BLaER1 treated with 17β-estradiol and CSF1 and Interleukin-3, amounts not matched to agents 10 nM and 100 nM (cell line): ENCODE measurements at regions not wholly inside any gene's neighbourhood (a gene's known extent, or its start where the extent isn't known, plus 50 kb on each side); places are given as distances from the start of the nearest gene placed in this dataset.

ENCODE experiments used
- H3K27ac ChIP-seq, 11 experiments: shearing (Covaris generic); formaldehyde crosslinking; 2 replicates each; pipeline ENCODE4 v1.8.1; 2022
- H3K27me3 ChIP-seq, 11 experiments: shearing (Covaris generic); formaldehyde crosslinking; 2 replicates each; pipeline ENCODE4 v1.8.1; 2022
- H3K36me3 ChIP-seq, 11 experiments: shearing (Covaris generic); formaldehyde crosslinking; 2 replicates each; pipeline ENCODE4 v1.8.1; 2022
- H3K4me1 ChIP-seq, 10 experiments: shearing (Covaris generic); formaldehyde crosslinking; 2 replicates each; pipeline ENCODE4 v1.8.1; 2022
- H3K4me2 ChIP-seq, 11 experiments: shearing (Covaris generic); formaldehyde crosslinking; 2 replicates each; pipeline ENCODE4 v1.8.1; 2022
- H3K4me3 ChIP-seq, 10 experiments: shearing (Covaris generic); formaldehyde crosslinking; 2 replicates each; pipeline ENCODE4 v1.8.1; 2022
- H3K9ac ChIP-seq, 11 experiments: shearing (Covaris generic); formaldehyde crosslinking; 2 replicates each; pipeline ENCODE4 v1.8.1; 2022
- H3K9me3 ChIP-seq, 11 experiments: shearing (Covaris generic); formaldehyde crosslinking; replicated peaks in 1 of 11; 2 replicates each; pipeline ENCODE4 v1.8.1; 2022
- H4K20me1 ChIP-seq, 11 experiments: shearing (Covaris generic); formaldehyde crosslinking; 2 replicates each; pipeline ENCODE4 v1.8.1; 2022
- Cebpa-rat ChIP-seq, 11 experiments: shearing (Covaris generic); IDR thresholded peaks; 2 replicates each; pipeline ENCODE4 v1.8.1; 2022

GRCh38 chr15:35717721-35718120, 171.8 kb upstream of the DPH6 start:
- peaks cover 0 to 4% (median 0%) of the 10 kb centered on the region in 11 experiments; a peak in 1 of 22 replicates for H4K20me1 ChIP-seq
- no peaks in the 10 kb centered on the region for H3K4me1 ChIP-seq
- no peak overlapping the region for H3K4me3 ChIP-seq
- H3K27ac ChIP-seq: no peak overlapping the region
- no peaks in the 10 kb centered on the region for H3K27me3 ChIP-seq
- no peaks in the 10 kb centered on the region for H3K9me3 ChIP-seq
- H3K9ac ChIP-seq: no peak overlapping the region
- no peaks in the 10 kb centered on the region for H3K36me3 ChIP-seq
- no peak for TF ChIP-seq Cebpa-rat (IDR thresholded peaks at IDR 0.05)
- H3K4me2 ChIP-seq: no peak overlapping the region

- Histone ChIP-seq H3K4me2 (no peak overlapping the region), H3K4me1 (no peaks in the 10 kb centered on the region), H3K27ac (no peak overlapping the region), H3K36me3 (no peaks in the 10 kb centered on the region), H3K9ac (no peak overlapping the region), H3K9me3 (no peaks in the 10 kb centered on the region), H3K27me3 (no peaks in the 10 kb centered on the region), H3K4me3 (no peak overlapping the region), H4K20me1 (peaks cover 0 to 4% (median 0%) of the 10 kb centered on the region in 11 experiments; a peak in 1 of 22 replicates)
- TF ChIP-seq Cebpa-rat (IDR thresholded peaks at IDR 0.05): no peak
Measured at GRCh38 chr15:35720019-35720418, 174.1 kb upstream of the DPH6 start.

DNA sequence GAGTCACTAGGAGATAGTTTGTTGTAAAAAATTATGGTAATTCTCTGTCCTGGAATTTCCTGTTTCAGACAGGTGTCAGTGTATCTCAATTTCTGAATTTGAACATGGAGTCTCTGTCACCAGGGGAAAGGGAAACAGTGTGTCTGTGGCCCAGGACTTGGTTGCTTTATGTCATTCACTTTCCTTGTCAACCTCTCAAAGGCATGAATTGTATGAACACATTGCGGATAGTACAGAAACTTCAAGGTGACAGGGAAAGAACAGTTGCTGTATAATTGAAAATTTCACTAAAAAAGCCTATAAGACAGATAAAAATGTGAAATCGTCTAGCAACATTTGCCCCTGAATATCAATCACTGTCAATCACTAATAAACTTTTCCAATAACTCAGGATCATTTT, 175.0 kb upstream of the DPH6 start:
- no peak for TF ChIP-seq Cebpa-rat (IDR thresholded peaks at IDR 0.05)
- Histone ChIP-seq H3K36me3 (no peaks in the 10 kb centered on the region), H3K4me2 (no peak overlapping the region), H3K27me3 (no peaks in the 10 kb centered on the region), H3K27ac (no peak overlapping the region), H4K20me1 (peaks cover 0 to 4% (median 0%) of the 10 kb centered on the region in 11 experiments; a peak in 1 of 22 replicates), H3K4me3 (no peak overlapping the region), H3K9me3 (no peaks in the 10 kb centered on the region), H3K4me1 (no peaks in the 10 kb centered on the region), H3K9ac (no peak overlapping the region)

- Histone ChIP-seq H3K4me3 (no peak overlapping the region), H3K27ac (no peak overlapping the region), H4K20me1 (peaks cover 0 to 4% (median 0%) of the 10 kb centered on the region in 11 experiments; a peak in 1 of 22 replicates), H3K9me3 (no peaks in the 10 kb centered on the region), H3K36me3 (no peaks in the 10 kb centered on the region), H3K4me2 (no peak overlapping the region), H3K27me3 (no peaks in the 10 kb centered on the region), H3K9ac (no peak overlapping the region), H3K4me1 (no peaks in the 10 kb centered on the region)
- TF ChIP-seq Cebpa-rat (IDR thresholded peaks at IDR 0.05): no peak
Measured at GRCh38 chr15:35721751-35722150, 175.8 kb upstream of the DPH6 start.

DNA sequence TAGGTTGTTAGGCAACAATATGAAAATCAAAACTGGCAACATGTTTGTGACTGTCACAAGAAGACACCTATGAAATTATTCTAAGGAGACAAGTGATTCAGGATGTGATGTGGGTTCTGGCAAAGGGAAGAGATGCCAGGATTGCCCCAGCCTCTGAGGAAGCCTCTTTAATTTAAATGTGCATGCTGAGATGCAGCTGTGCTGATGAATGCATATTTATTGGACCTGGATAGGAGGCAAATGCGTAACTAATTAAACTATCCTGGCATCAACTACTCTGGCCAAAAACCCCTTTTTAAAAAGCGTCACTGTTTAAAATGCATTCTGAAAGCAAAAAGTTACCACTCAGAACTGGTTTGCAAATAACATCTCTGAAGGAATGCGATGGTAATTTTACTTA, 176.5 kb upstream of the DPH6 start:
- H3K36me3 ChIP-seq: no peaks in the 10 kb centered on the region
- no peak overlapping the region for H3K27ac ChIP-seq
- no peaks in the 10 kb centered on the region for H3K27me3 ChIP-seq
- TF ChIP-seq Cebpa-rat (IDR thresholded peaks at IDR 0.05): no peak
- H3K9me3 ChIP-seq: no peaks in the 10 kb centered on the region
- no peak overlapping the region for H3K9ac ChIP-seq
- H3K4me2 ChIP-seq: no peak overlapping the region
- H4K20me1 ChIP-seq: peaks cover 0 to 4% (median 0%) of the 10 kb centered on the region in 11 experiments; a peak in 1 of 22 replicates
- H3K4me1 ChIP-seq: no peaks in the 10 kb centered on the region
- H3K4me3 ChIP-seq: no peak overlapping the region

DNA sequence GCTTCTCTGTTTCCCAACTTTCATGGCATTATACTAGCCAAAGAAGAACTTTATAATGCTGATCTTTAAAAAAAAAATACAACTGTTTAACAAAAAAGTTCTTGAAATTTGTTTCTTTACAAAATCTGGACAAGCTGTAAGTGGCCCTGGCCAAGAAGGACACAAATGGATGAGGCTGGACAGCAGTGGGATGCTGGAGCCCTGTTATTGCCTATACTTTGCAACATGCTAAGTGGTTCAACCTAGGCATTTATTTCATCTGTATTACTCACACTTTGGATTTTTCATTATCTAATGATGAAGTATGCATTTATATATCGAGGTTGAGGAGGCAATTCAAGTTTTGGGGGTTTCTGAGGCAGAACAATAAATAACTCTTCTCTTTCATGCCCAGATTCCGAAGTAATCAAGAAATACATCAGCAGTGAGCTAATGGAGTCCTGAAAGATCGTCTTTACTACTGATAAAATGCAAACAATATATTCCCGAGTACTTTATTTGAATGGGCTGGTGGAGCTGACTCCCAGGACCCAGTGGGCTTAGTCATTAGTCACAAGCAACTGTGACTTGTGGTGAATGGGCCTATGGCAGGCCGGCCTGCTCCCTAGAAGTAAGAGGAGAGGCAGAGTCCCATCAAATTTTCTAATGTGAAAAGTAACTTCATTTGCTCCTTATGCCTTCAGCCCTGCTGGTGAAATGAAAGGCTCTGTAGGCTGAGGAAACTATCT, 177.3 kb upstream of the DPH6 start:
- no peaks in the 10 kb centered on the region for H3K9me3 ChIP-seq
- no peak overlapping the region for H3K27ac ChIP-seq
- H3K4me1 ChIP-seq: no peaks in the 10 kb centered on the region
- no peak overlapping the region for H3K9ac ChIP-seq
- H4K20me1 ChIP-seq: peaks cover 0 to 4% (median 0%) of the 10 kb centered on the region in 11 experiments; a peak in 1 of 22 replicates
- no peaks in the 10 kb centered on the region for H3K27me3 ChIP-seq
- H3K4me3 ChIP-seq: no peak overlapping the region
- TF ChIP-seq Cebpa-rat (IDR thresholded peaks at IDR 0.05): no peak
- H3K4me2 ChIP-seq: no peak overlapping the region
- H3K36me3 ChIP-seq: no peaks in the 10 kb centered on the region

DNA sequence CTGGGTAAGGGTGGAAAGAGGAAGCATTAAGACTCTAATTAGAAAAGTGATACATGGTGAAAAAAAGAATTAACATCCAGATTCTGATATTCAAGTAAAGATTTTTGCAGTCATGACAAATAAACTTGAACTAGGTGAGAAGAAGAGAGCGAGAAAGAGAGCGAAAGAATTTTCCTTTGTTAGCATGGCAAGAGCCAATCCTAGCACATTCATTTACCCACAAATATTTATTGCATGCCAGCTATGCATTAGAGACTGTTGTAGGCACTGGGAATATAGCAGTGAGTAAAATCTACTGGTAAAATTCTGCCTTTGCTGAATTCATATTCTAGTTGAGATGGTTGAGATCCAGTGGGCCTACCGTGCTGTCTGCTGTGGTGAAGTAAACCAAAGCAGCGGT, 177.9 kb upstream of the DPH6 start:
- H3K9ac ChIP-seq: no peak overlapping the region
- peaks cover 0 to 4% (median 0%) of the 10 kb centered on the region in 11 experiments; a peak in 1 of 22 replicates for H4K20me1 ChIP-seq
- H3K4me2 ChIP-seq: no peak overlapping the region
- no peaks in the 10 kb centered on the region for H3K36me3 ChIP-seq
- no peaks in the 10 kb centered on the region for H3K4me1 ChIP-seq
- TF ChIP-seq Cebpa-rat (IDR thresholded peaks at IDR 0.05): no peak
- H3K4me3 ChIP-seq: no peak overlapping the region
- no peaks in the 10 kb centered on the region for H3K27me3 ChIP-seq
- no peaks in the 10 kb centered on the region for H3K9me3 ChIP-seq
- H3K27ac ChIP-seq: no peak overlapping the region

- Histone ChIP-seq H3K4me2 (no peak overlapping the region), H3K27me3 (no peaks in the 10 kb centered on the region), H3K9ac (no peak overlapping the region), H3K36me3 (no peaks in the 10 kb centered on the region), H3K4me1 (no peaks in the 10 kb centered on the region), H4K20me1 (peaks cover 0 to 4% (median 0%) of the 10 kb centered on the region in 11 experiments; a peak in 1 of 22 replicates), H3K27ac (no peak overlapping the region), H3K9me3 (no peaks in the 10 kb centered on the region), H3K4me3 (no peak overlapping the region)
- TF ChIP-seq Cebpa-rat (IDR thresholded peaks at IDR 0.05): no peak
Measured at GRCh38 chr15:35724626-35725025, 178.7 kb upstream of the DPH6 start.

DNA sequence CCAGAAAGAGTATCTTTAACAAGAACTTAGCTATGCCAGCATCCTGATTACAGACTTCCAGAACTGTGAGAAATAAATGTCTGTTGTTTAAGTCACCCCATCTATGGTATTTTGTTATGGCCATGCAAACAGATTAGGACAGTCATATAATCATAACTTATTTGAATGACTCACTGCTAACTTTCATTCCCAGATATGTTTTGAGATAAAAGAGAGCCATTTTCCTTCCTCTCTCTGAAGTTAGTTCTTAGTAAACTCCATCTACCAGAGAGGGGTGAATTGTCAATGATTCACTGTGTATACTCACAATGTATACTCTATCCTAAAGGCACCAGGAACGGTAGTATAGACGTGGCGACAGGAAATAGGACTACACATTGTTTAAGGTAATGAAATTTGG, 179.4 kb upstream of the DPH6 start:
- TF ChIP-seq Cebpa-rat (IDR thresholded peaks at IDR 0.05): no peak
- H3K27ac ChIP-seq: no peak overlapping the region

DNA sequence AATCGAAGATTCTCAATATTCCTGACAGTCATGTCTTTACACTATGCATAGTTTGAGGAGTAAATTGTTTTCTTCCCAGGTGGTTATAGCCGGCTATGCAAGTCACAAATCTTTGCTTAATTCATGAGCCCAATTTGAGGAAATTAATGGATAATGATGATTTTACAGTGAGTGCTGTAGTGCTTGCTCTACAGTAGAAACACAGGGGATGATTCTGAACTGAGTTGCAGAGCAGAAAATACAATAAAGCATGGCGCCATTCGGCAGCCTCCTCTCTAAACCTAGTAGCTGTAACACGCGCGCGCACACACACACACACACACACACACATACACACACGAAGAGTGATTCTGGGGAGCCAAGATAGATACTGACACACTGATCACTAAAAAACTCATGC, 181.7 kb upstream of the DPH6 start:
- no peaks in the 10 kb centered on the region for H3K27me3 ChIP-seq
- H3K27ac ChIP-seq: no peak overlapping the region
- no peaks in the 10 kb centered on the region for H4K20me1 ChIP-seq
- H3K9me3 ChIP-seq: no peaks in the 10 kb centered on the region
- H3K4me1 ChIP-seq: no peaks in the 10 kb centered on the region
- H3K4me2 ChIP-seq: no peak overlapping the region
- no peaks in the 10 kb centered on the region for H3K36me3 ChIP-seq
- no peak for TF ChIP-seq Cebpa-rat (IDR thresholded peaks at IDR 0.05)
- no peak overlapping the region for H3K4me3 ChIP-seq
- H3K9ac ChIP-seq: no peak overlapping the region

More for the DNA sequence above, 179.4 kb upstream of the DPH6 start:
- no peaks in the 10 kb centered on the region for H3K4me1 ChIP-seq
- peaks cover 0 to 4% (median 0%) of the 10 kb centered on the region in 11 experiments; a peak in 1 of 22 replicates for H4K20me1 ChIP-seq
- H3K27me3 ChIP-seq: no peaks in the 10 kb centered on the region
- H3K4me3 ChIP-seq: no peak overlapping the region
- H3K36me3 ChIP-seq: no peaks in the 10 kb centered on the region
- H3K4me2 ChIP-seq: no peak overlapping the region
- no peaks in the 10 kb centered on the region for H3K9me3 ChIP-seq
- H3K9ac ChIP-seq: no peak overlapping the region
